ENCODE measurements at regions not wholly inside any gene's neighbourhood (a gene's known extent, or its start where the extent isn't known, plus 50 kb on each side); places are given as distances from the start of the nearest gene placed in this dataset.
"Not testable (repeated sequence)": the region's sequence is repeated elsewhere in the genome, so short reads cannot be mapped to it uniquely, and the experiment has no call there.

DNA sequence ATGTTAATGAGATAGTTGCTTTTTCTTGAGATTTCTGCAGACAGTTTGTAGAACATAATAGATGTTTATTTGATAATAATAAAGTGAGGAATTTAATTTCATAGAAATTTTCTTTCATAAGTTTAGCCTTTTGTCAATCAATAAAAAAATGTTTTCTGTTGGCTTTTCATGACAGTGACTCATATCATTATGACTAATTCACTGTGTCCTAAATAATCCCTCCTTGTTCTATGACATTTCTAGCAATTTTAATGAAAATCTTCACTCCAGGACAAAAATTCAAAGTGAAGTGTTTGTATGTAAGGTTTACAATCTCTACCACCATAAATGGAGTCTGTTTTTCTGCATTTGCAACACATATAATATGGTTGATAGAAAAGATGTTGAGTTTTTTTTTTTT lies 109.9 kb downstream of the UTRN start:
- DNase-seq (ENCODE audit: low read depth): no peak

DNA sequence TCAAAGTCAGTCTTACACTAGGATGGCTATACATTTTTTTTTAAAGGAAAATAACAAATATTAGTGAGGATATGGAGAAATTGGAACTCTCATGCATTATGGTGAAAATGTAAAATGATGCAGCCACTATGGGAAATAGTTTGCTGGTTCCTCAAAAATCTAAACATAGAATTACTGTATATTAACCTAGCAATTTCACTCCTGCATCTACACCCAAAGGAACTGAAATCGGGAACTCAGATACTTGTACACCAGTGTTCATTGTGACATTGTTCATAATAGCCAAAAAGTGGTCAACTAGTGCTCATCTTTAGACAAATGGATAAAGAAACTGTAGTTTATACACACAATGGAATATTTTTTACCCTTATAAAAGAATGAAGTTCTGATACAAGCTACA lies 110.7 kb downstream of the UTRN start:
- no peak for DNase-seq (ENCODE audit: low read depth)

DNA sequence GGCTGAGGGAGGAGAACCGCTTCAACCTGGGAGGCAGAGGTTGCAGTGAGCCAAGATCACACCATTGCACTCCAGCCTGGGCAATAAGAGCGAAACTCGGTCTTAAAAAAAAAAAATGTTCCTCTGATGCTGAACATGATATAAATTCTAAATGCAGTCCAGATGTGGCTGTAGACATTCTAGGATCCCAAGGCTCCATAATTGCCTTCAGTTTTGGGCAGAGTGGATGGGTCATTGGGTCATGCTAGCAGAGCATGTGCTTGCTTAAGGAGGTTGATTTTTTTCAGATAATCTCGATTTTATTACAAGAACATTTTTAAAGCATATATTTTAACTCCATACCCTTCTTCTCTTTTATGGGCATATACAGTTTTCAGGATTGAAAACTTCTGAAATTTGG lies 112.0 kb downstream of the UTRN start:
- no peak for DNase-seq (ENCODE audit: low read depth)

DNA sequence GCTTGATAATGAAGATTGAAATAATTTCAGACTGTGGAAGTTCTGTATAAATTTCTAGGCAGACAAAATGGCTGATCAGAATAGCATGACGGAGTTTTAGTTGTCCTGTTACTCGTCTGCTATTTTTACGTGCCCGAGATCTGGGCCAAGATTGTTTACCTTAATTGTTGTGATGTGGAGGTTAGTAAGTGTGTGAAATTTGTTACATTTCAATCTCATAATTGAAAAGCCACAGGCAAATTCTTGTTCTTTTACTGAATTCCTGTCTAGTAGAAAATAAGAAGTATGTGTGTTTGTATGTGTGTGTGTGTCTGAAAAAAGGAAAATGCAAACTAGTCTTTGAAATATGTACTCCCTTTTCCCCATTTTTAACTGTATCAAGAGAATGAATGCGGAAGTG lies 115.2 kb downstream of the UTRN start:
- DNase-seq (ENCODE audit: low read depth): no peak

DNA sequence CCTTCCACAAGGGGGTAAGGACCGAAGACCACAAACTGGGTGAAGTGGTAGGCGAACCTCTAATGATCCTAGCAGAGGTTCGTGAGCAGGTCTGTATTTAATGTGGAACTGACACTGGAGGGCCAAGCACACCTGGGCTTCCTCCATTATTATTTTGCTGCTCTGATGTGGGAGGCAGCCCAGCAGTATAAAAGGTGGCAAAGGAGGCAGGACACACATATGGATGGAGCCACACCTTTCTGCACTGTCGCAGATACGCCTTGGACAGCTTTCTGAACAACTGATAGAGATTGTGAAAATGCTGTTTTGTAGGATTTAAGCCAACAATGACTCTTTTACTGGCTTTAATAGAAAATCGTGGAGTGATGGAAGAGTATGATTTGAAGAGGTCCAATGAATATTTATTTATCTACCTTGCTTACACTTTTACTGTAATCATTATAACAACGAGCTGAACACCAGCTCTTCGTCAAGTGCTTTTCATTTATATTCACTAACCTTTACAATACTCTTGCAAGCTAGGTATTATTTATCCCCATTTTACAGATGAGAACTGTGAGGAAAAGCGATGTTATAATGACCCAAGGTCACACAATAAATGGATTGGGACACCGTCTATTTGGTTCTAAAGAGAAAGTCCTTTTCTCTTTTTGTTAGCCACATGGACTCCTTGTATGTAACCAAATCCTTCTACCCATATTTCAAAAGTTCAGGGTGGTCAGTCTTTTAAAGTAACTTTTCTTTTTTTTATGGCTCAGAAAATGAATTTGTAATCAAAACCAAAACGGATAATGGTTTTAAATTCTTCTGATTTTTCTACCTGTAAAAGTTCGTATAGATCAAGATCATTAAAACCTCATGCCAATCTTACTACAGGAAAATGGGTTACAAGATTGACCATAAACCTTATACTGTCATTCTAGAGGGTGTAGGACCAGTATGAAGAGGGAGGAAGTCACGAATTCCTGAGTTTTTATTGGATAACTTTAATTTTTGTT lies 116.9 kb downstream of the UTRN start:
- no peak for DNase-seq (ENCODE audit: low read depth)

DNA sequence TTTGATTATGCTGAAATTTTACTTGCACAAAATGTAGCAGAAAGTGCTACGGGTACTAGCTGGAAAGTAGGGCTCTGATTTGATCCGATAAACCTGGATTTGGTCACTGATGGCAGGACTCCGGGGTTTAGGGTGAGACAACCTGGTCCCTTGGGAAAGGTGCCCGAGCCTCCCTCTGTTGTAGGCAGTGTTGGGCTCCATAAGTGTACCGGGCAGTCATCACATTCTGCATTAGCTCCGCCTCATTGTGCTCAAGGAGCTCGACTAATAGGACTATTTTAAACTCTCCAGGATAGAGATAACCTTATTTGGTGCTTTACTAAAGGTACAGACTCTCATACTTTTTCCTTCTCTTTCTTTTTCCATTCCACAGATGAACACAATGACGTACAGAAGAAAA lies 117.6 kb downstream of the UTRN start:
- no peak for DNase-seq (ENCODE audit: low read depth)

DNA sequence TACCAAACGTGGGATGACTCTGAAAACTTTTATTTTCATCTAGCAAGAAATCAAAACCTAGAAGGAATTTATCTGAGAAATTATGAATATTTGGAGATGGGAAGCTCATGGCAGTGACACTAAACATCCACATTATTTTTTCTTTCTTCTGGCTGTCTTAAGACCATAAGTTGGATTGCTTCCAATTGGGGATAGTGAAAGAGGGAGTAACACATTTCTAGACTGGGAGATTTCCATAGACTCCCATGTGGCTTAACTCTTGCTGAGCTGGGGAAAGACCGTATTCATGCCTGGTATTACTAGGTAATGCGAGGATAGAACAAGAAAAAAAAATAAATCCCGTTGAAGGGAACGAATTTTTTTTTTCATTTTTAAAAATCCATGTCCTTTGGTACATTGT lies 120.0 kb downstream of the UTRN start:
- no peak for DNase-seq (ENCODE audit: low read depth)

DNA sequence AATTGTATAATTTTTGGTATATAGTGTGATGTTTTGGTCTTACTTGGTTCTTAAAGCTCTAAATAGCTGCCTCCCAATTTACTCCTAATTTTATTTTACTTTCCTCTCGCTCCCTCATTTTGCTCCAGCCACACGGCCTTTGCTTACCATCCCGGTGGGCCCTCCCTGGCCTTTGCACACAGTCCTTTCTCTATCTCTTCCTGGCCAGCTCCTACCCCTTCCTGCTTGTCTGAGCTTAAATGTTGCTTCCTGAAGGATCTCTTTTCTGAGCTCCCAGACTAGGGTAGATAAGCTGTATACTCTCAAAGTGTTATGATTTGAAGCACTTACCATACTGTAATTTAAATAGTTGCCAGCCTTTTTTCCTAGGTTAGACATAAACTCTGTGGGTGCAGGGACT lies 121.7 kb downstream of the UTRN start:
- no peak for DNase-seq (ENCODE audit: low read depth)

DNA sequence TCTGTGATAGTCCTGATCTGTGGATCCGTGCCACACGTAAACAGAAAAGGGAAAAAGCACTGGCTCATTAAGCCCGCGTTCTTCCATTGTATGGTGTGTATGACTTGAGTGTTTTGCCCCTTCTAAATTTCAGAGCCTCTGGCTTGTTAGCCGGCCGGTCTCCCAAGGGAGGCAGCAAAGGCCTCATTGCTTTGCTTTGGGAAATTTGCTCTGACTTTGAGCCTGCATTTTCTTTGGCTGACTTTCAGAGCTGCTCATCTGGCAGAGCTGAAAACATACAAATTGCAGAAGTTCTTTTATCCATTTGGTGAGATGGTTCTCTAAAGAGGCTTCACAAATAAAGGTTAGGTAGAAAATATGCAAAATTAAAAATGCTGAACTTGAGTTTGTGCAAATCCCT lies 123.0 kb downstream of the UTRN start:
- DNase-seq (ENCODE audit: low read depth): no peak

DNA sequence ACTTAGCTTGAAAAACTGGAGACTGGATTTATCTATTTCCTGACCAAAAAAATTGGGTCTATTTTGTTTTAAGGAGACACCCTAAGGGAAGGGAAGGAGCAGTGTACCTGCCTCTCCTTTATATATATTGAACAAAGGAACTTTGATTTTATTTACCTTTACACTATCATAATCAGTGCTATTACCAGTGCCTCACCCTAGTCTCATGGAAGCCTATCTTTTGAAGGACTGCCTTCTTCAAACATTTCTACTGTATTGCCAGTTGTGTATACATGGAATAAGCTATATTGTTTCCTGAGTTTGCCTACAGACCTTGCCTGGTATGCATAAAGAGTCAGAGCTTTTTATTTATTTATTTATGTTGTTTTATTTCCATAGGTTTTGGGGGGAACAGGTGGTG lies 124.9 kb downstream of the UTRN start:
- DNase-seq (ENCODE audit: low read depth): no peak

DNA sequence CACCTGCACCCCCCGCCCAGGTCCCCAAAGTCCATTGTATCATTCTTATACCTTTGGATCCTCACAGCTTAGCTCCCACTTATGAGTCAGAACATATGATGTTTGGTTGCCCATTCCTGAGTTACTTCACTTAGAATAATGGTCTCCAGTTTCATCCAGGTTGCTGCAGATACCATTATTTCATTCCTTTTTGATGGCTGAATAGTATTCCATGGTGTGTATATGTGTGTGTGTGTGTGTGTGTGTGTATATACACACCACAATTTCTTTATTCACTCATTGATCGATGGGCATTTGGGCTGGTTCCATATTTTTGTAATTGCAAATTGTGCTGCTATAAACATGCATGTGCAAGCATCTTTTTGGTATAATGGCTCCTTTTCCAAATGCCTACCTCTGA lies 125.4 kb downstream of the UTRN start:
- not testable (repeated sequence) for DNase-seq (ENCODE audit: low read depth)

DNA sequence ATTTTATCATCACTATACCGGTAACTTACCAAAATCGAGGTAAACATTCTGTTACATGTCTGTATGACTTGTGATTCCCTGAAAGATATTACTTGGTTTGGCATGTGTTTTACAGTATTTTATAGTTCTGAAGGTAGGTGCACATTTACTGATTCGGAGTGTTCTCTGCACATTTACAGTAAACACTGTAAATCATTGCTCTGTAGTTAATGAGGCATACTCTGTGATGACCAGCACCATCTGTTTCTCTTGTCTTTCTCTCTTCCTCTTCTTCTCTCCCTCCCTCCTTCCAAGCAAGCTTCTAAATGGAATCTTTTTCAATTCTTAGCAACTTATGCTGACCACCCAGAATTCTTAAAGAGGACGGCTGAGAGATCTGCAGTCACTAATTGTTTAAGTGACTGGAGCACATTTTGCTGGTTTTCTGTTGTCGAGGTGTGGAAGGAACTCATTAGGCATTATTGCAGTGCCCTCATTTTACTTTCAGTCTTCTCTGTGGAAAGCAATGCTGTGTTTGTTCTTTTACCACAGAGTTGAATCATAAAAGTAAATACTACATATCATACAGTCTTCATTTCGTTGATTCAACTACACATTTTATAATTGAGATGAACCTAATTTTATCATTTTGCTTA lies 126.5 kb downstream of the UTRN start:
- no peak for DNase-seq (ENCODE audit: low read depth)

DNA sequence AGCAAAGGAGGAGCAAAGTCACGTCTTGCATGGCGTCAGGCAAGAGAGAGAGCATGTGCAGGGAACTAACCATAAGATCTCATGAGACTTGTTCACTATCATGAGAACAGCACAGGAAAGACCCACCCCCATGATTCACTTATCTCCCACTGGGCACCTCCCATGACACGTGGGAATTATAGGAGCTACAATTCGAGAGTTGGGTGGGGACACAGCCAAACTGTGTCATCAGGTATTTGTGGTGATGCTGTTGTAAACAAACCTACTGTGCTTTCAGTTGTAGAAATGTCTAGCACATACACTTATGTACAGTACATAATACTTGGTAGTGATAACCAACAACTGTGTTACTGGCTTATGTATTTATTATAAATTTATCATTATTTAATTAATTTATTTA lies 128.3 kb downstream of the UTRN start:
- DNase-seq (ENCODE audit: low read depth): no peak

DNA sequence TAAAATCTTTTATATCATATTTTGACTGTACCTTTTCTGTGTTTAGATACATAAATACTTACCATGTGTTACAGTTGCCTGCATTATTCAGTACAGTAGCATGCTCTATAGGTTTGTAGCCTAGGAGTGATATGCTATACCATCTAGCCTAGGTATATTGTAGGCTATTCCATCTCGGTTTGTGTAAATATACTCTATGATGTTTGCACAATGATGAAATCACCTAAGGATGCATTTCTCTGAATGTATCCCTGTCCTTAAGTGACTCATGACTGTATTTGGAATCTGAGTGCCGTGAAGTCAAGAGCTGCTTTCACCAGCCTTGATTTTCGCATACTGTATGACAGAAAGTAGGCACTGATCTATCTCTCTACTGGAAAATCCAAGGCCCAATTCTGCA lies 129.9 kb downstream of the UTRN start:
- DNase-seq (ENCODE audit: low read depth): no peak

DNA sequence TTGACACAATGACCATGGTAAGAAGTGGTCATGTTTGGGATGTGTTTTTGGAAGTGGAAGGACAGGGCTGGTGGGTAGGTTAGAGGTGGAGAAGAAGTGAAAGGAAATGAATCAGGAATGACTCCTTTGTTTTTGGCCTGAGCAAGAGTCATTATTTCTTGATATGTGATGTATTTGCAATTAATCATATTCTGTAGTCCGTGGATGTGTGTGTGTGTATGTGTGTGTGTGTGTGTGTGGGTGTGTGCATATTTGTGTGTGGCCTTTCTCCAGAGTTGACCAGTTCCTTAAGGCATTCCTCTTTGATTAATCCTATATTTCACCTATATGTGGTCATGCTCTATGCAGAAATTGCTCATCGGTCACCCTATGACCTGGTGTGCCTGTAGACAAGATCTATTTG lies 130.7 kb downstream of the UTRN start:
- no peak for DNase-seq (ENCODE audit: low read depth)

DNA sequence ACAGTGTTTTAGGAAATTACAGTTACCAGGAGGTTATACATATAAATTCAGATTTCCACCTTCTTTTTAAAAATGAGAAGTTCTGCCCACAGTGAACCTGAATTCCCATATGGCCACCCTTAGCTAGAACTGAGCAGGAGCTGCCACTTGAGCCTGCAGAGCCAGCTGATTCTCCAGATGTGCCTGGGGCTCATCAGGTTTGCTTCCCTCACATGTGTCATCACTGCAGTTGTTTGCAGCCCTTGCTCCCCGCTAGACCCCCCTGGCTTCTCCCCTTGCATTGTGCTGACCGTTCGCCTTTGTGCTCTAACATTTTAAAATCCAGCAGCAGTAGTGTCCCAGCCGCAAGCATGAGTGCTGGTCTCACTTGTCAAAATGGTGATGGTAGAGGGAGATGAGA lies 131.1 kb downstream of the UTRN start:
- no peak for DNase-seq (ENCODE audit: low read depth)

DNA sequence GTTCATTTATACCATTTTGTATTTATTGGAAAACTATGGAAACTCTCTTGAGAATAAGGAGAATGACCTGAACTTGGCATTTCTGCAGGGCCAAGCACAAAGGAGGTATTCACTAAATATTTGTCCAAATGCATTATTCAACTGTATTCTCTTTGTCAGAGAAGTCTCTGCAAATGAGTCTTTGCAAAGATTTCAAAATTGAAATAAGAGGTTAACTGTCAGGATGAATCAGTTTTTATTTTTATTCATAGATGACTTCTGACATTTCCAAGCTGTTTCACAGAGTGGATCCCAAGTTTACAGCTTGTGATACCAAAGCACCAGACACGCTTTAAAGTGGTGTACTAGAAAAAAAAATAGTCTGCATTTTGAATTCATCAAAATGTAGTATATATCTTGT lies 131.6 kb downstream of the UTRN start:
- no peak for DNase-seq (ENCODE audit: low read depth)

DNA sequence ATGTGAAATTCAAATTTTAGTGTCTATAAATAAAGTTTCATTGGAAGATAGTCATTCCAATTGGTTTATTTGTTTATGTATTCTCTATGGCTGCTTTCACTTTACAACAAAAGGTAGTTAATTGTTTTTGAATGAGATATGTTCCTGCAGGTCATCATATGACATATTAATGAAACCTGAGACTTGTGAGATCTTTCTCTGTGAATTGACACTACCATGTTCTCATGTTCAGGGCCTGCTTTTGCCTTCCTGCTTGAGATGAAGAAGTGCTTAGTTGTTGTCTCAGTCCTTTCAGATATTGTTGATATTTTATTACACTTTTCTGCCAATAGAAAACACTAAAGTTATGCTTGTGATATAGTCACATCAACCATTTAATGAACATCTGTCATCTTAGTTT lies 132.5 kb downstream of the UTRN start:
- DNase-seq (ENCODE audit: low read depth): no peak

DNA sequence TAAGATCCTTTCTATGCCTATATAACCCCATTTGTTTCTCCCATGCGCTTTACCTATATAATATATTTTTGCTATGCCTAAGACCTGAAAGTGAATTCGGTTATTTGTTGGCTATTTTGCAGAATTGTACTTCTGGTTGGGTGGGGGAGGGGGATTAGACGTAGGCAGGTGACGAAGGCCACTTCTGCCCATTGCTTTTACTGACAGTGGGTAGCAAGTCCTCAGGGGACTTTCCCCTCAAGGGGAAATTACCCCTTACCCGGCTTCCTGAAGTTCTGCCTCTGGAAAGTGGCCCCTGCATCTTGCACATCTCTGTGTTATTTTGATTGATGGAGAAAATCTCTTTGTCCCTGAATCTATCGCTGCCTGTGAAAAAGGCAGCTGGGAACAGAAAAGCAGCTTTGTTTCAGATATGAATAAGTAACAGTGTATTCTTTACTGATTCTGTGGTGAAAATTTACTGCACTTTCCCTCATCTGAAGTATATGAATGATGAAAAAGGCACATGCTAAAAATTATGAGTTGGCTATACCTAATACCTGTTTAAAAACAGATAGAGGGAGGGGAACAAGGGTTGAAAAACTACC lies 133.9 kb downstream of the UTRN start:
- no peak for DNase-seq (ENCODE audit: low read depth)

DNA sequence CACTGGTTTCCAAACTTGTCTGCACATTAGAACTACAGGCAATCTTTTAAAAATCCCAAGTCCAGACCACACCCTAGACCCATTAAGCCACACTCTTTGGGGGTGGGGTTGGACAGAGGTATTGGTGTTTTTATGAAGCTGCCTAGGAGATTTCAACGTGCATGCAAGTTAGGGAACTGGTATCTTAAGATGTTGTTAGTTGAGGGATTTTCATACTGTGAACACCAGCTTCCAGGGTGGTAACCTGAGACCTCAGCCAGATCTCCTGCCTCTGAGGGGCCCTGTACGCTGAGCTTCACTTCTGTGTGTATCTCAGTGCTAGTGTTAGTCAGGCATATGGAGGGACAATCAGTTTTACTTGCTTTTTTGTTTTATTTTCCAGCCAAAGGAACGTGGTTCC lies 138.0 kb downstream of the UTRN start:
- no peak for DNase-seq (ENCODE audit: low read depth)

DNA sequence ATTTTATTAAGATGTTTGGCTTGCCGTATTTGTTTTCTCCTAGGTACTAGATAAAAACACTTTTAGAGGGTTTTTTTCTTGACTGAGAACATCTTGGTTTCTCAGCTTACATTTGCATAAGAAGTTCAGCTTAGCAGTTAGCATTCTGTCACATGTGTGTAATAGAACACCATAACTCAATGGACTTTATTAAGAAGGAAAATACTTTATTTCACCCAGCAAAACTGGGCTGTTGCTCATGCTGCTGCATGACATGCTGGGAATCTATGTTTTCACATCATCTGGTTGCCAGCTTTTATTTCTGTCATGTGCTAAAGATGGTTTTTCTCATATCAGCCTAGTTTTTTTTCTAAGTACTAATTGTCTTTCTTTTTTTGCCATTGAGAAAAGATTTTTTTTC lies 144.6 kb downstream of the UTRN start:
- no peak for DNase-seq (ENCODE audit: low read depth)

DNA sequence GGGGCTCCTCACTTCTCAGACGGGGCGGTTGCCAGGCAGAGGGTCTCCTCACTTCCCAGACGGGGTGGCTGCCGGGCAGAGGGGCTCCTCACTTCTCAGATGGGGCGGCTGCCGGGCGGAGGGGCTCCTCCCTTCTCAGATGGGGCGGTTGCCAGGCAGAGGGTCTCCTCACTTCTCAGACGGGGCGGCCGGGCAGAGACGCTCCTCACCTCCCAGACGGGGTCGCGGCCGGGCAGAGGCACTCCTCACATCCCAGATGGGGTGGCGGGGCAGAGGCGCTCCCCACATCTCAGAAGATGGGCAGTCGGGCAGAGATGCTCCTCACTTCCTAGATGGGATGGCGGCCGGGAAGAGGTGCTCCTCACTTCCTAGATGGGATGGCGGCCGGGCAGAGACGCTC lies 148.3 kb downstream of the UTRN start:
- DNase-seq (ENCODE audit: low read depth): not testable (repeated sequence)

DNA sequence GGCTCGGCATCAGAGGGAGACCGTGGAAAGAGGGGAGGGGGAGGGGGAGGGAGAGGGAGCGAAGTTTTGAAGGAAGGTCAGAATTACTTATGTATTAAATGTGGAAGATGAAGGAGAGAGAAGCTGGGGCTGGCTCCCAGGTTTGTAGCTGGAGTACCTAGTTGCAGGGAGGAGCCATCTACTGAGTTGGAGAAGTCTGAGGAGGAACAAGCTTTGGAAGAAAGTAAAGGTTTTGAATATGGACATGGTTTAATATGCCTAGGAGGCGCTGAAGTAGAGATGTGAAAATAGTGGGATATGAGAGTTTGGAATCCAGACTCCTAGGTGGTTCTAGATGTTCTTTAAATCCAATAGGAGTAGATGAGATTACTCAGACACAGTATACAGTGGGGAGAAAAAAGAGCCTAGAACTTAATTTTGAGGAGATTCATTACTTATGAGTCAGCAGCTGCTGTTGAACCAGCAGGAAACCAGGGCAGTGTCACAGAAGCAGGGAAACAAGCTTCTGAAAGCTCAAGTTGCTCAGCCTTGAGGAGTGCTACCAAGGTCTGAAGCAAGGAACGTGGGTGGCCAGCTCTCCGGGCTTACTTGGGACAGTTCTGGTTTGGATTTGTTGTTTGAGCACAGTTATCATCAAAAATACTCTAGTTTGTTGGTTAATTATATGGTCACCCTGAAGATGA lies 149.3 kb downstream of the UTRN start:
- no peak for DNase-seq (ENCODE audit: low read depth)

Measured in stimulated activated CD8-positive, alpha-beta memory T cell treated with anti-CD3 and anti-CD28 coated beads, Interleukin-15, amount 100 ng/mL, for 24 hours (primary cell).